ENCODE measurements at regions not wholly inside any gene's neighbourhood (a gene's known extent, or its start where the extent isn't known, plus 50 kb on each side); places are given as distances from the start of the nearest gene placed in this dataset.

DNA sequence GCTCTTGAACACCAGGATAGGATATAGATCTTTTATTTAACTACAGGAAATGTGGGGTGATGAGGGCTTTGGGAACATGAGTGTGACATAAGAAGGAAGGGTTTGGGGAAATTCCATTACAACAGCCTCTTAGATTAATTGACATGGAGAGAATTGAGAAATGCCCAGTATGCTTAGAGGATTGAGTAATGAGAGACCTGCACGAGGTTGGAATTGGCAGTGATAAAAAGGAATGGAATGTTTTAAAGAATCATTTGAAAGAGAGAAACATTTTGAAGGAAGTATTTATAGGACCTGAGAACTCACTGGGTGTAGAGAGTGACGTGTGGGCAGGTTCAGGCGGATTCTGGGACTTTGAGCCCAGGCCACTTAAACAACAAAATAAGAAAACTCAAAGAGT, 227.0 kb downstream of the BMP2 start:
- Histone ChIP-seq H3K14ac (ENCODE audit: low read length) (no peak overlapping the region), H4K8ac (ENCODE audit: low read depth, low read length) (no peak overlapping the region), H3K23ac (ENCODE audit: low read depth, low read length, poor library complexity) (no peak overlapping the region), H3K4me2 (ENCODE audit: insufficient read depth, low read length, poor library complexity, severe bottlenecking) (no peak overlapping the region), H2AK5ac (ENCODE audit: low read depth, low read length) (no peak overlapping the region), H3K27me3 (ENCODE audit: control insufficient read depth in 3 of 3, insufficient read depth in 3 of 3, low read depth in 1 of 3, low read length in 3 of 3) (no peaks in the 10 kb centered on the region), H3K79me1 (ENCODE audit: low read depth, low read length) (no peaks in the 10 kb centered on the region), H4K91ac (ENCODE audit: low read depth, low read length, poor library complexity) (no peak overlapping the region), H3K18ac (ENCODE audit: low read length) (no peak overlapping the region), H3K9ac (ENCODE audit: low read depth, low read length, poor library complexity) (no peak overlapping the region), H2BK15ac (ENCODE audit: low read length) (no peak overlapping the region), H3K27ac (replicated peaks; ENCODE audit: low read length) (no peak overlapping the region), H2AFZ (ENCODE audit: low read length) (no peak overlapping the region), H2BK12ac (ENCODE audit: low read length) (no peak overlapping the region), H3K4ac (ENCODE audit: low read length) (no peak overlapping the region), H2BK120ac (ENCODE audit: low read depth, low read length) (no peak overlapping the region), H3K4me3 (ENCODE audit: low read length in 2 of 2) (no peak overlapping the region), H3K36me3 (replicated peaks in 1 of 2; ENCODE audit: control insufficient read depth in 2 of 2, insufficient read depth in 2 of 2, low read length in 2 of 2) (no peaks in the 10 kb centered on the region), H3K4me1 (ENCODE audit: control insufficient read depth in 2 of 2, insufficient read depth in 1 of 2, low read depth in 1 of 2, low read length in 2 of 2) (no peaks in the 10 kb centered on the region), H3K9me3 (replicated peaks in 1 of 2; ENCODE audit: control insufficient read depth in 2 of 2, insufficient read depth in 1 of 2, low read depth in 1 of 2, low read length in 2 of 2) (no peaks in the 10 kb centered on the region), H2BK5ac (ENCODE audit: low read length) (no peak overlapping the region)
- WGBS, 2 donors (ENCODE audit: extremely low coverage in 2 of 2, insufficient read length in 2 of 2, insufficient replicate concordance in 1 of 2) = no CpG with 5 or more reads among the region's 3 CpGs
- DNase-seq (ENCODE audit: low spot score) = no peak

DNA sequence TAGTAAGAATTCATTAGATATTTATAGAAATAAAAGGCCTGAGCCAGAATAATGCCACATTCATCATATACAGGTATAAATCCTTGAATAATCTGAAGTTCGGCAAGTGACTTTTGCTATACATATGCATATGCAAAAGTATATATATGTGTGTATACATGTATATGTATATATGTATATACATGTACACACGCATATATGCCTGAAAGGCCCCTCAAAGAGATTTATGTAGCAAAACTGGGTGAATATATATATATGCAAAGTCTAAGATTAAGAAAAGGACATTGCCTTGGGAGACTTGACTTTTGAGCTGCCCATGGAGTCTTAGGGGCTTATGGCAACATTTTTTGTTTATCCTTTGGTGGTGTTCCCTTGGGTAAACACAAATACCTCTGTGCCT, 231.4 kb downstream of the BMP2 start:
- no CpG with 5 or more reads among the region's 2 CpGs for WGBS, 2 donors (ENCODE audit: extremely low coverage in 2 of 2, insufficient read length in 2 of 2, insufficient replicate concordance in 1 of 2)
- Histone ChIP-seq H3K4me3 (ENCODE audit: low read length in 2 of 2) (no peak overlapping the region), H3K18ac (ENCODE audit: low read length) (no peak overlapping the region), H2BK15ac (ENCODE audit: low read length) (no peak overlapping the region), H4K8ac (ENCODE audit: low read depth, low read length) (no peak overlapping the region), H3K14ac (ENCODE audit: low read length) (no peak overlapping the region), H3K4me1 (ENCODE audit: control insufficient read depth in 2 of 2, insufficient read depth in 1 of 2, low read depth in 1 of 2, low read length in 2 of 2) (no peaks in the 10 kb centered on the region), H2BK120ac (ENCODE audit: low read depth, low read length) (no peak overlapping the region), H2BK5ac (ENCODE audit: low read length) (no peak overlapping the region), H3K36me3 (replicated peaks in 1 of 2; ENCODE audit: control insufficient read depth in 2 of 2, insufficient read depth in 2 of 2, low read length in 2 of 2) (no peaks in the 10 kb centered on the region), H2AFZ (ENCODE audit: low read length) (no peak overlapping the region), H3K23ac (ENCODE audit: low read depth, low read length, poor library complexity) (no peak overlapping the region), H3K4me2 (ENCODE audit: insufficient read depth, low read length, poor library complexity, severe bottlenecking) (no peak overlapping the region), H2AK5ac (ENCODE audit: low read depth, low read length) (no peak overlapping the region), H3K27me3 (ENCODE audit: control insufficient read depth in 3 of 3, insufficient read depth in 3 of 3, low read depth in 1 of 3, low read length in 3 of 3) (no peaks in the 10 kb centered on the region), H2BK12ac (ENCODE audit: low read length) (no peak overlapping the region), H3K79me1 (ENCODE audit: low read depth, low read length) (no peaks in the 10 kb centered on the region), H4K91ac (ENCODE audit: low read depth, low read length, poor library complexity) (no peak overlapping the region), H3K27ac (replicated peaks; ENCODE audit: low read length) (no peak overlapping the region), H3K9me3 (replicated peaks in 1 of 2; ENCODE audit: control insufficient read depth in 2 of 2, insufficient read depth in 1 of 2, low read depth in 1 of 2, low read length in 2 of 2) (no peaks in the 10 kb centered on the region), H3K4ac (ENCODE audit: low read length) (no peak overlapping the region), H3K9ac (ENCODE audit: low read depth, low read length, poor library complexity) (no peak overlapping the region)
- DNase-seq (ENCODE audit: low spot score) = no peak

DNA sequence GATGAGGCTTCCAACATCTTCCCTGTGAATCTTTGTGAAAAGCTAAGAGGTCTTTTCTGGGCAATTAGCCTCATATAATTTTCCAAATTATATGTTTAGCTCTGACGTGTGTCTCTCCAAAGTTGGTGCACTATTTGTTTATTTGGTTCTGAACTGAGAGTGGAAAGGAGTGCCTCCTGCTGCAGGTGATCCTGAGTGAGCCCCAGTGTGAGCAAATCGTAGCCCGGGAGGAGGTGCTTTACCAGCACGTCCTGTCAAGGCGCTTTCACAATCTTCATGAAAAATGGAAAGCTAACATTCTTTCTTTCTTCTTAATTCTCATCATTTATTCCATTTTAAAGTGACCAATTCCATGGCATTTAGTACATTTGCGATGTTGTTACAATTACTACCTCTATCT, 231.9 kb downstream of the BMP2 start:
- Histone ChIP-seq H2BK12ac (ENCODE audit: low read length) (no peak overlapping the region), H3K9ac (ENCODE audit: low read depth, low read length, poor library complexity) (no peak overlapping the region), H3K27me3 (ENCODE audit: control insufficient read depth in 3 of 3, insufficient read depth in 3 of 3, low read depth in 1 of 3, low read length in 3 of 3) (no peaks in the 10 kb centered on the region), H3K23ac (ENCODE audit: low read depth, low read length, poor library complexity) (no peak overlapping the region), H2BK5ac (ENCODE audit: low read length) (no peak overlapping the region), H3K9me3 (replicated peaks in 1 of 2; ENCODE audit: control insufficient read depth in 2 of 2, insufficient read depth in 1 of 2, low read depth in 1 of 2, low read length in 2 of 2) (no peaks in the 10 kb centered on the region), H3K27ac (replicated peaks; ENCODE audit: low read length) (no peak overlapping the region), H3K4ac (ENCODE audit: low read length) (no peak overlapping the region), H2AFZ (ENCODE audit: low read length) (no peak overlapping the region), H4K91ac (ENCODE audit: low read depth, low read length, poor library complexity) (no peak overlapping the region), H3K4me1 (ENCODE audit: control insufficient read depth in 2 of 2, insufficient read depth in 1 of 2, low read depth in 1 of 2, low read length in 2 of 2) (no peaks in the 10 kb centered on the region), H3K14ac (ENCODE audit: low read length) (no peak overlapping the region), H3K18ac (ENCODE audit: low read length) (no peak overlapping the region), H3K36me3 (replicated peaks in 1 of 2; ENCODE audit: control insufficient read depth in 2 of 2, insufficient read depth in 2 of 2, low read length in 2 of 2) (no peaks in the 10 kb centered on the region), H3K4me3 (ENCODE audit: low read length in 2 of 2) (no peak overlapping the region), H3K79me1 (ENCODE audit: low read depth, low read length) (no peaks in the 10 kb centered on the region), H2BK15ac (ENCODE audit: low read length) (no peak overlapping the region), H2BK120ac (ENCODE audit: low read depth, low read length) (no peak overlapping the region), H3K4me2 (ENCODE audit: insufficient read depth, low read length, poor library complexity, severe bottlenecking) (no peak overlapping the region), H4K8ac (ENCODE audit: low read depth, low read length) (no peak overlapping the region), H2AK5ac (ENCODE audit: low read depth, low read length) (no peak overlapping the region)
- no peak for DNase-seq (ENCODE audit: low spot score)
- no CpG with 5 or more reads among the region's 6 CpGs for WGBS, 2 donors (ENCODE audit: extremely low coverage in 2 of 2, insufficient read length in 2 of 2, insufficient replicate concordance in 1 of 2)

DNA sequence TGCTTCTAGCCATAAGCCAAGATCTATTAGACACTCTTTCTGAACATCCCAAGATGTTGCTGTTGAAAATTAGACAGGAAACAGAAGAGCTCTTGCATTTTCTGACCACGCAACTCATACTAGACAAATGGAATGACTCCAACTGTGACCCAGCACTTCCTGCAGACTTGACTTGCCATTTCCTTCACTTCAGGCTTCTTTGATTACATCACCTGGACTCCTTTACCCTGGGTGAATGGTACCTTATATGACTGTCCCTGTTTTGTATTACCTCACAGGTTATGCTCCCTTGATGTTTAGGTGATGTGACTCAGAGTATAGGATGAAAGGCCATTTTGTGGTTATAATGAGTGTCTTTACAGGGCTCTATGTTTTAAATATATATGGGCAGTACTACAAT, 236.1 kb downstream of the BMP2 start:
- no peak overlapping the region for H2BK15ac ChIP-seq (ENCODE audit: low read length)
- no peak overlapping the region for H2AK5ac ChIP-seq (ENCODE audit: low read depth, low read length)
- H3K4ac ChIP-seq (ENCODE audit: low read length) = no peak overlapping the region
- H3K9me3 ChIP-seq (replicated peaks in 1 of 2; ENCODE audit: control insufficient read depth in 2 of 2, insufficient read depth in 1 of 2, low read depth in 1 of 2, low read length in 2 of 2) = no peaks in the 10 kb centered on the region
- no peak overlapping the region for H3K23ac ChIP-seq (ENCODE audit: low read depth, low read length, poor library complexity)
- no peak overlapping the region for H3K4me3 ChIP-seq (ENCODE audit: low read length in 2 of 2)
- DNase-seq (ENCODE audit: low spot score) = no peak
- no peak overlapping the region for H2BK120ac ChIP-seq (ENCODE audit: low read depth, low read length)
- H3K4me1 ChIP-seq (ENCODE audit: control insufficient read depth in 2 of 2, insufficient read depth in 1 of 2, low read depth in 1 of 2, low read length in 2 of 2) = no peaks in the 10 kb centered on the region
- no peak overlapping the region for H2AFZ ChIP-seq (ENCODE audit: low read length)
- H3K27me3 ChIP-seq (ENCODE audit: control insufficient read depth in 3 of 3, insufficient read depth in 3 of 3, low read depth in 1 of 3, low read length in 3 of 3) = no peaks in the 10 kb centered on the region
- H4K91ac ChIP-seq (ENCODE audit: low read depth, low read length, poor library complexity) = no peak overlapping the region
- no peak overlapping the region for H4K8ac ChIP-seq (ENCODE audit: low read depth, low read length)
- H3K4me2 ChIP-seq (ENCODE audit: insufficient read depth, low read length, poor library complexity, severe bottlenecking) = no peak overlapping the region
- no peak overlapping the region for H3K9ac ChIP-seq (ENCODE audit: low read depth, low read length, poor library complexity)
- H3K27ac ChIP-seq (replicated peaks; ENCODE audit: low read length) = no peak overlapping the region
- H3K36me3 ChIP-seq (replicated peaks in 1 of 2; ENCODE audit: control insufficient read depth in 2 of 2, insufficient read depth in 2 of 2, low read length in 2 of 2) = no peaks in the 10 kb centered on the region
- no peak overlapping the region for H3K14ac ChIP-seq (ENCODE audit: low read length)
- H3K79me1 ChIP-seq (ENCODE audit: low read depth, low read length) = no peaks in the 10 kb centered on the region
- no peak overlapping the region for H3K18ac ChIP-seq (ENCODE audit: low read length)
- no peak overlapping the region for H2BK12ac ChIP-seq (ENCODE audit: low read length)
- H2BK5ac ChIP-seq (ENCODE audit: low read length) = no peak overlapping the region
- WGBS, 2 donors (ENCODE audit: extremely low coverage in 2 of 2, insufficient read length in 2 of 2, insufficient replicate concordance in 1 of 2) = no CpG with 5 or more reads among the region's 1 CpG

All from neuronal stem cell (in vitro differentiated cells).